Mesothelial cell of epicardium (in vitro differentiated cells): ENCODE measurements at regions not wholly inside any gene's neighbourhood (a gene's known extent, or its start where the extent isn't known, plus 50 kb on each side); places are given as distances from the start of the nearest gene placed in this dataset.

Experiments
- DNase-seq, 2 experiments: peaks; one replicate each; pipeline ENCODE4 v3.0.0; 2021; ENCODE audit warnings: low spot score in 2 of 2; ENCODE audit not compliant: unreplicated experiment in 2 of 2
- H3K27ac Mint-ChIP-seq: 2 replicates; pipeline ENCODE4 v1.8.0; 2021; ENCODE audit warnings: mixed read lengths
- H3K27me3 Mint-ChIP-seq: 2 replicates; pipeline ENCODE4 v1.8.0; 2021; ENCODE audit warnings: low read depth, mixed read lengths
- H3K36me3 Mint-ChIP-seq: 2 replicates; pipeline ENCODE4 v1.8.0; 2021; ENCODE audit warnings: mixed read lengths
- H3K4me1 Mint-ChIP-seq: 2 replicates; pipeline ENCODE4 v1.8.0; 2021; ENCODE audit warnings: mixed read lengths
- H3K4me3 Mint-ChIP-seq: 2 replicates; pipeline ENCODE4 v1.8.0; 2021; ENCODE audit warnings: mild to moderate bottlenecking, moderate library complexity, mixed read lengths
- H3K9me3 Mint-ChIP-seq: 2 replicates; pipeline ENCODE4 v1.8.0; 2021; ENCODE audit warnings: mixed read lengths
- CTCF ChIP-seq: fragments of 200-600 bp; sonication (generic); IDR thresholded peaks from one replicate; pipeline ENCODE4 v1.5.0; 2021; ENCODE audit warnings: antibody characterized with exemption; ENCODE audit not compliant: unreplicated experiment

- Mint-ChIP-seq H3K9me3 (peaks cover 16% of the 10 kb centered on the region), H3K4me1 (peaks cover 3% of the 10 kb centered on the region), H3K27ac (no peak overlapping the region), H3K36me3 (no peaks in the 10 kb centered on the region), H3K27me3 (no peaks in the 10 kb centered on the region), H3K4me3 (no peak overlapping the region)
- no peak for DNase-seq
- no peak for TF ChIP-seq CTCF
Observed at GRCh38 chr2:223196331-223196730, 144.3 kb downstream of the KCNE4 start.

GRCh38 chr2:223197046-223197445 lies 145.1 kb downstream of the KCNE4 start:
- Mint-ChIP-seq H3K4me3 (no peak overlapping the region), H3K36me3 (no peaks in the 10 kb centered on the region), H3K27ac (no peak overlapping the region), H3K27me3 (no peaks in the 10 kb centered on the region), H3K9me3 (peaks cover 16% of the 10 kb centered on the region), H3K4me1 (peaks cover under 1% of the 10 kb centered on the region)
- no peak for DNase-seq
- TF ChIP-seq CTCF, result no peak

GRCh38 chr2:223199531-223200515 lies 147.8 kb downstream of the KCNE4 start:
- Mint-ChIP-seq H3K27me3 (no peaks in the 10 kb centered on the region), H3K27ac (no peak overlapping the region), H3K4me1 (peaks cover 3% of the 10 kb centered on the region), H3K4me3 (no peak overlapping the region), H3K9me3 (peaks cover 2% of the 10 kb centered on the region), H3K36me3 (no peaks in the 10 kb centered on the region)
- no peak for DNase-seq
- TF ChIP-seq CTCF, result no peak

GRCh38 chr2:223203971-223204929 lies 152.3 kb downstream of the KCNE4 start:
- H3K4me3 Mint-ChIP-seq, result no peak overlapping the region
- peak overlapping the region; percentile 2 for H3K27ac Mint-ChIP-seq
- no peaks in the 10 kb centered on the region for H3K27me3 Mint-ChIP-seq
- H3K36me3 Mint-ChIP-seq, result no peaks in the 10 kb centered on the region
- peaks cover 3% of the 10 kb centered on the region for H3K4me1 Mint-ChIP-seq
- no peak for TF ChIP-seq CTCF
- DNase-seq, result no peak
- H3K9me3 Mint-ChIP-seq, result peaks cover 22% of the 10 kb centered on the region

GRCh38 chr2:223210489-223210888 lies 158.5 kb downstream of the KCNE4 start:
- Mint-ChIP-seq H3K4me3 (no peak overlapping the region), H3K4me1 (peaks cover 16% of the 10 kb centered on the region), H3K36me3 (peaks cover 3% of the 10 kb centered on the region), H3K27me3 (no peaks in the 10 kb centered on the region), H3K9me3 (peaks cover 44% of the 10 kb centered on the region), H3K27ac (no peak overlapping the region)
- no peak for TF ChIP-seq CTCF
- DNase-seq, result no peak
